HepG2 (cell line): ENCODE measurements at regions not wholly inside any gene's neighbourhood (a gene's known extent, or its start where the extent isn't known, plus 50 kb on each side); places are given as distances from the start of the nearest gene placed in this dataset.

Experiments used
- ATAC-seq: fragments of 200-7000 bp; cut with Tn5 transposase; 3 replicates; pipeline ENCODE4 v1.9.1; 2020; ENCODE audit warnings: mild to moderate bottlenecking, moderate library complexity
- BruUV-seq: library from RNA; stranded (reverse); fragments of 400-500 nt; replicated peaks from 2 replicates; lab custom pipeline; 2021; lab: Mats Ljungman, UMichigan
- CTCF ChIA-PET: fragments of 300-600 bp; formaldehyde crosslinking; extraction: SDS; loops from one replicate; lab custom pipeline; 2021; ENCODE audit warnings: low total read pairs, inconsistent platforms, low intra/inter-chr PET ratio; lab: Yijun Ruan, JAX
- POLR2A ChIA-PET: fragments of 350-600 bp; sonication (Branson Sonifier 250); formaldehyde crosslinking; loops from one replicate; lab custom pipeline; 2020; ENCODE audit warnings: antibody characterized with exemption, inconsistent platforms; lab: Yijun Ruan, JAX
- DNase-seq: peaks from one replicate; pipeline ENCODE4 v3.0.0-alpha.2; 2015; ENCODE audit warnings: low spot score
- FAIRE-seq: peaks from 3 replicates; lab custom pipeline; 2011; peaks lifted over from hg19 to GRCh38; lab: Jason Lieb, UNC
- H2AFZ ChIP-seq: one replicate; pipeline ENCODE4 v1.6.1; 2011; ENCODE audit warnings: low read length, inconsistent platforms
- H3K27ac ChIP-seq: fragments of 300-600 bp; 3 replicates; pipeline ENCODE4 v1.8.0; 2011; ENCODE audit warnings: mixed run types, mild to moderate bottlenecking, mixed read lengths, low read length, inconsistent platforms; ENCODE audit not compliant: insufficient read depth; ENCODE audit errors: extremely low read length
- H3K27me3 ChIP-seq, 2 experiments: fragments of 200-600 bp in 1 of 2; 2 replicates in 1 of 2; 3 replicates in 1 of 2; pipeline versions ENCODE4 v1.6.0 to v1.8.0; 2011; ENCODE audit warnings: low read length in 2 of 2, mild to moderate bottlenecking in 2 of 2, moderate library complexity in 2 of 2, inconsistent platforms in 1 of 2; ENCODE audit not compliant: insufficient read depth in 2 of 2, control insufficient read depth in 1 of 2
- H3K36me3 ChIP-seq, 2 experiments: fragments of 200-600 bp in 1 of 2; replicated peaks in 1 of 2; 2 replicates in 1 of 2; 3 replicates in 1 of 2; pipeline versions ENCODE4 v1.5.1 to v1.8.0; 2011; ENCODE audit warnings: low read length in 2 of 2, inconsistent platforms in 1 of 2; ENCODE audit not compliant: insufficient read depth in 2 of 2, control insufficient read depth in 1 of 2
- H3K4me1 ChIP-seq: 2 replicates; pipeline ENCODE4 v1.5.1; 2012; ENCODE audit warnings: low read length, inconsistent platforms; ENCODE audit not compliant: insufficient read depth
- H3K4me2 ChIP-seq: 2 replicates; pipeline ENCODE4 v1.6.0; 2011; ENCODE audit warnings: low read depth, low read length, inconsistent platforms
- H3K4me3 ChIP-seq, 3 experiments: fragments of 200-600 bp in 1 of 3; sonication (generic), shearing (Covaris generic) in 1 of 3; replicated peaks in 1 of 3; 2 replicates each; pipeline ENCODE4 v1.5.1; 2011 to 2016; ENCODE audit warnings: low read length in 3 of 3, inconsistent platforms in 2 of 3, low read depth in 2 of 3, mild to moderate bottlenecking in 2 of 3, control low read depth in 1 of 3, mixed read lengths in 1 of 3; ENCODE audit not compliant: insufficient read depth in 1 of 3
- H3K79me2 ChIP-seq: one replicate; pipeline ENCODE4 v1.6.1; 2011; ENCODE audit warnings: low read length, inconsistent platforms; ENCODE audit not compliant: insufficient read depth
- H3K9ac ChIP-seq: 2 replicates; pipeline ENCODE4 v1.6.0; 2011; ENCODE audit warnings: mild to moderate bottlenecking, low read depth, low read length, inconsistent platforms; ENCODE audit not compliant: insufficient read depth
- H3K9me3 ChIP-seq: 2 replicates; pipeline ENCODE4 v1.5.1; 2012; ENCODE audit warnings: mild to moderate bottlenecking, low read length
- H4K20me1 ChIP-seq: 2 replicates; pipeline ENCODE4 v1.6.0; 2011; ENCODE audit warnings: inconsistent platforms, mild to moderate bottlenecking, low read length, moderate library complexity; ENCODE audit not compliant: insufficient read depth
- CAMTA2 ChIP-seq: sonication (generic); formaldehyde crosslinking; IDR thresholded peaks from 2 replicates; pipeline ENCODE4 v1.4.0; 2020; ENCODE audit warnings: mild to moderate bottlenecking, missing genetic modification reagents, borderline replicate concordance
- FOXO1 ChIP-seq: sonication (generic); formaldehyde crosslinking; IDR thresholded peaks from 2 replicates; pipeline ENCODE4 v1.4.0; 2020; ENCODE audit warnings: missing genetic modification reagents
- HINFP ChIP-seq: sonication (generic); formaldehyde crosslinking; IDR thresholded peaks from 2 replicates; pipeline ENCODE4 v1.4.0; 2020; ENCODE audit warnings: low read depth, mild to moderate bottlenecking, missing genetic modification reagents
- ZBTB10 ChIP-seq: sonication (generic); formaldehyde crosslinking; IDR thresholded peaks from 2 replicates; pipeline ENCODE4 v1.4.0; 2020; ENCODE audit warnings: missing genetic modification reagents, borderline replicate concordance
- ZNF333 ChIP-seq: sonication (generic); formaldehyde crosslinking; IDR thresholded peaks from 2 replicates; pipeline ENCODE4 v1.4.0; 2020; ENCODE audit warnings: mild to moderate bottlenecking, missing genetic modification reagents, borderline replicate concordance
- ZNF550 ChIP-seq: sonication (generic); formaldehyde crosslinking; IDR thresholded peaks from 2 replicates; pipeline ENCODE4 v1.4.0; 2020; ENCODE audit warnings: mild to moderate bottlenecking, missing genetic modification reagents, borderline replicate concordance
- WGBS: methylation state at CpG from one replicate; pipeline ENCODE4 v1.1.6; 2017; ENCODE audit warnings: low lambda C conversion rate; 5-methylcytosine and 5-hydroxymethylcytosine counted together
- in situ Hi-C: cut with HindIII; loops from 2 replicates; pipeline ENCODE4 v1.10.0; 2017; ENCODE audit warnings: low pct_unique_long_range_greater_than_20kb; ENCODE audit not compliant: extremely low pct_ligation_motif_present
- intact Hi-C: fragments of 100-400 bp; cut with micrococcal nuclease; formaldehyde crosslinking; loops from one replicate; pipeline ENCODE4 v1.10.0; 2022; ENCODE audit not compliant: unreplicated experiment
- TF ChIP-seq, protein P1 (sequence below): sonication (generic); formaldehyde crosslinking; IDR thresholded peaks from 2 replicates; pipeline ENCODE4 v1.4.0; 2020; ENCODE audit warnings: mild to moderate bottlenecking, missing genetic modification reagents

- Histone ChIP-seq H4K20me1 (no peaks in the 10 kb centered on the region), H3K79me2 (no peaks in the 10 kb centered on the region), H3K4me2 (no peak overlapping the region), H2AFZ (no peak overlapping the region), H3K4me1 (no peaks in the 10 kb centered on the region), H3K4me3 (no peak overlapping the region), H3K9me3 (peaks cover 73% of the 10 kb centered on the region), H3K36me3 (no peaks in the 10 kb centered on the region), H3K27me3 (no peaks in the 10 kb centered on the region), H3K27ac (no peak overlapping the region), H3K9ac (no peak overlapping the region)
- in situ Hi-C loops (no loop called here), intact Hi-C loops (no loop called here)
- DNase-seq (no peak), ATAC-seq (no peak), FAIRE-seq (no peak)
- WGBS: 17% methylated on average over 5 of the region's 7 CpGs
- CTCF ChIA-PET: no interaction called here
- POLR2A ChIA-PET: no interaction called here
- BruUV-seq: no TSS peak
- TF ChIP-seq CAMTA2 (no peak), FOXO1 (CRISPR knock-in tag) (no peak), ZBTB10 (CRISPR knock-in tag) (no peak), ZNF550 (CRISPR knock-in tag) (no peak), ZNF333 (CRISPR knock-in tag) (no peak)
- TF ChIP-seq, protein P1, sequence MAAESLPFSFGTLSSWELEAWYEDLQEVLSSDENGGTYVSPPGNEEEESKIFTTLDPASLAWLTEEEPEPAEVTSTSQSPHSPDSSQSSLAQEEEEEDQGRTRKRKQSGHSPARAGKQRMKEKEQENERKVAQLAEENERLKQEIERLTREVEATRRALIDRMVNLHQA (CRISPR knock-in tag): no peak
Measured at GRCh38 chr18:56267334-56267733, 371.1 kb downstream of the TXNL1 start.

DNA sequence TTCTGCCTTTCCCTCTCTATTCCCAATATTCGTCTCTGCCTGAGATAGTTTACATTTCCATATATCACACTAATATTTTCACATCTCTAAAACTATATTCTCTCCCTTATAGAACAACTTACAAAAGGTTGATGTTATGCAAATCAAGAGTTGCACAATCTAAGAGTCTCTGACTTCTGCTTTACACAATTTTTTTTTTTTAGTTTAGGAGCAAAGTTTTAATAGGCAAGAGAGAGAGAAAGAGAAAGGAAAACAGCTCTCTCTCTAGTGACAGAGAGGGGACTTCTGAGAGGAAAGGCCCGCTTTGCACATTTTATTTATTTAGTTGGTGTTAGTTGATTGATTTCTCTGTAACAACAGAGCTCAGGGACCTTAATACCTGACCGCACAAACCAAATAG is 380.2 kb downstream of the TXNL1 start:
- 1% methylated on average over 3 of the region's 3 CpGs for WGBS
- Histone ChIP-seq H3K9ac (no peak overlapping the region), H3K27ac (no peak overlapping the region), H3K36me3 (no peaks in the 10 kb centered on the region), H3K9me3 (peaks cover 19% of the 10 kb centered on the region), H3K4me2 (no peak overlapping the region), H3K4me1 (no peaks in the 10 kb centered on the region), H3K79me2 (no peaks in the 10 kb centered on the region), H3K4me3 (no peak overlapping the region), H3K27me3 (no peaks in the 10 kb centered on the region), H4K20me1 (no peaks in the 10 kb centered on the region), H2AFZ (no peak overlapping the region)
- intact Hi-C loops: no loop called here
- POLR2A ChIA-PET: no interaction called here
- no peak for FAIRE-seq
- in situ Hi-C loops: no loop called here
- CTCF ChIA-PET: no interaction called here
- no peak for TF ChIP-seq HINFP (CRISPR knock-in tag)
- BruUV-seq: no TSS peak
- no peak for DNase-seq
- ATAC-seq: no peak
